Islet precursor cell (in vitro differentiated cells): ENCODE measurements at regions not wholly inside any gene's neighbourhood (a gene's known extent, or its start where the extent isn't known, plus 50 kb on each side); places are given as distances from the start of the nearest gene placed in this dataset.
"Not testable (repeated sequence)": the region's sequence is repeated elsewhere in the genome, so short reads cannot be mapped to it uniquely, and the experiment has no call there.

ENCODE experiments used
- DNase-seq: peaks from one replicate; pipeline ENCODE4 v3.0.0-alpha.2; 2018

GRCh38 chr5:74497706-74498105 is 142.8 kb downstream of the ENC1 start:
- DNase-seq, result no peak

GRCh38 chr5:74493411-74493810 is 147.1 kb downstream of the ENC1 start:
- no peak for DNase-seq

GRCh38 chr5:74492230-74492629 is 148.3 kb downstream of the ENC1 start:
- DNase-seq, result peak; percentile 90

- no peak for DNase-seq
These were observed 148.9 kb downstream of the ENC1 start for GRCh38 chr5:74491586-74491985.

GRCh38 chr5:74490814-74491213 is 149.7 kb downstream of the ENC1 start:
- DNase-seq, result no peak

- no peak for DNase-seq
These were observed 157.5 kb downstream of the ENC1 start for GRCh38 chr5:74482990-74483389.

GRCh38 chr5:74482523-74482922 is 158.0 kb downstream of the ENC1 start:
- DNase-seq, result no peak

- DNase-seq, result not testable (repeated sequence)
These were observed 159.2 kb downstream of the ENC1 start for GRCh38 chr5:74481357-74481756.

- no peak for DNase-seq
These were observed 160.3 kb downstream of the ENC1 start for GRCh38 chr5:74480201-74480600.

GRCh38 chr5:74478328-74478727 is 162.2 kb downstream of the ENC1 start:
- DNase-seq, result no peak

GRCh38 chr5:74477761-74478160 is 162.8 kb downstream of the ENC1 start:
- no peak for DNase-seq

GRCh38 chr5:74476819-74477453 is 163.6 kb downstream of the ENC1 start:
- DNase-seq, result no peak

GRCh38 chr5:74476046-74476818 is 164.3 kb downstream of the ENC1 start:
- no peak for DNase-seq

- DNase-seq, result no peak
These were observed 168.7 kb downstream of the ENC1 start for GRCh38 chr5:74471875-74472274.

GRCh38 chr5:74469234-74469994 is 171.1 kb downstream of the ENC1 start:
- DNase-seq, result no peak

GRCh38 chr5:74468421-74468820 is 172.1 kb downstream of the ENC1 start:
- no peak for DNase-seq

- no peak for DNase-seq
These were observed 174.8 kb downstream of the ENC1 start for GRCh38 chr5:74465724-74466123.

- DNase-seq, result no peak
These were observed 175.9 kb downstream of the ENC1 start for GRCh38 chr5:74464512-74465209.

- no peak for DNase-seq
These were observed 178.2 kb downstream of the ENC1 start for GRCh38 chr5:74462356-74462755.

- DNase-seq, result no peak
These were observed 179.3 kb downstream of the ENC1 start for GRCh38 chr5:74461251-74461650.

GRCh38 chr5:74460694-74461093 is 179.8 kb downstream of the ENC1 start:
- DNase-seq, result no peak

GRCh38 chr5:74459984-74460383 is 180.5 kb downstream of the ENC1 start:
- DNase-seq, result no peak

- DNase-seq, result no peak
These were observed 182.7 kb downstream of the ENC1 start for GRCh38 chr5:74457876-74458275.
